Type B pancreatic cell (in vitro differentiated cells): ENCODE measurements at regions not wholly inside any gene's neighbourhood (a gene's known extent, or its start where the extent isn't known, plus 50 kb on each side); places are given as distances from the start of the nearest gene placed in this dataset.

Experiments used
- DNase-seq: peaks from one replicate; pipeline ENCODE4 v3.0.0; 2021; ENCODE audit warnings: mixed read lengths; ENCODE audit not compliant: unreplicated experiment; ENCODE audit errors: extremely low spot score
- H3K27ac Mint-ChIP-seq: 2 replicates; pipeline ENCODE4 v1.8.0; 2021; ENCODE audit warnings: mild to moderate bottlenecking, mixed read lengths
- H3K27me3 Mint-ChIP-seq: 2 replicates; pipeline ENCODE4 v1.8.0; 2021; ENCODE audit warnings: mixed read lengths
- H3K36me3 Mint-ChIP-seq: 2 replicates; pipeline ENCODE4 v1.8.0; 2021; ENCODE audit warnings: mixed read lengths
- H3K4me1 Mint-ChIP-seq: one replicate; pipeline ENCODE4 v1.8.0; 2021; ENCODE audit warnings: mixed read lengths; ENCODE audit not compliant: unreplicated experiment
- H3K4me3 Mint-ChIP-seq: 2 replicates; pipeline ENCODE4 v1.8.0; 2021; ENCODE audit warnings: mild to moderate bottlenecking, mixed read lengths
- H3K9me3 Mint-ChIP-seq: 2 replicates; pipeline ENCODE4 v1.8.0; 2021; ENCODE audit warnings: mixed read lengths
- TF ChIP-seq, protein P1 (sequence below): fragments of 200-600 bp; sonication (generic); conservative IDR thresholded peaks from 2 replicates; pipeline ENCODE4 v1.5.0; 2021; ENCODE audit warnings: antibody characterized with exemption, mild to moderate bottlenecking

DNA sequence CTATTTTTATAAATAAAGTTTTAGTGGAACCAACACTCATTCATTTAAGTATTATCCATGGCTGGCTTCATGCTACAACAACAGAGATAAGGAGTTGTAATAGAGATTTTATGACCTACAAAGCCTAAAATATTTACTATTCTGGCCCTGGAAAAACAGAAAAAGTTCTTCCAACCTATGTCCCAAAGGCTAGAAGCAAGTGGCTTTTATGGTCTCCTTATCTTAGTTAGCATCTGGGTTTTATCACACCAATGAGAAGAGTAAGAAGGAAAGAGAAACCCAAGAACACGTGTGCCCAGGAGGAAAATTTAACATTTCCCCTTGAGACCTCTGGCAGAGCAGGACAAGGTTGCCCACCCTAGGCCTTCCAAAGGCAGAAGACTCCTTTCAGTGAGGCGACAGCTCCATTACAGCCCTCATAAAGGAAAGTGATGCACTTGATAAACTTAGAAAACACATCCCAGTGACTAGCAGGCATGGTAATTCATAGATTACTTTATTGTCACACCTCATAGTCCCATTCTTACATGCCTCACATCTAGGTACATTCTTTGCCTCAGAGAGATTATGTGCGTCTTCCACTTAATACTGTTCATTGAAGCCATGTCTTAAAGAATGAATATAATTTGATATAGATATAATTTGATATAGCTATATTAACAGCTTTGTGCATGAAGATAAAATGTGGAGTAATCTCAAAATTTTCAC is 113.2 kb upstream of the ACP3 start:
- DNase-seq, result no peak
- no peaks in the 10 kb centered on the region for H3K36me3 Mint-ChIP-seq
- H3K27ac Mint-ChIP-seq, result no peak overlapping the region
- no peak overlapping the region for H3K4me3 Mint-ChIP-seq
- H3K9me3 Mint-ChIP-seq, result no peaks in the 10 kb centered on the region
- peaks cover 8% of the 10 kb centered on the region for H3K27me3 Mint-ChIP-seq
- H3K4me1 Mint-ChIP-seq, result no peaks in the 10 kb centered on the region
- TF ChIP-seq, protein P1, sequence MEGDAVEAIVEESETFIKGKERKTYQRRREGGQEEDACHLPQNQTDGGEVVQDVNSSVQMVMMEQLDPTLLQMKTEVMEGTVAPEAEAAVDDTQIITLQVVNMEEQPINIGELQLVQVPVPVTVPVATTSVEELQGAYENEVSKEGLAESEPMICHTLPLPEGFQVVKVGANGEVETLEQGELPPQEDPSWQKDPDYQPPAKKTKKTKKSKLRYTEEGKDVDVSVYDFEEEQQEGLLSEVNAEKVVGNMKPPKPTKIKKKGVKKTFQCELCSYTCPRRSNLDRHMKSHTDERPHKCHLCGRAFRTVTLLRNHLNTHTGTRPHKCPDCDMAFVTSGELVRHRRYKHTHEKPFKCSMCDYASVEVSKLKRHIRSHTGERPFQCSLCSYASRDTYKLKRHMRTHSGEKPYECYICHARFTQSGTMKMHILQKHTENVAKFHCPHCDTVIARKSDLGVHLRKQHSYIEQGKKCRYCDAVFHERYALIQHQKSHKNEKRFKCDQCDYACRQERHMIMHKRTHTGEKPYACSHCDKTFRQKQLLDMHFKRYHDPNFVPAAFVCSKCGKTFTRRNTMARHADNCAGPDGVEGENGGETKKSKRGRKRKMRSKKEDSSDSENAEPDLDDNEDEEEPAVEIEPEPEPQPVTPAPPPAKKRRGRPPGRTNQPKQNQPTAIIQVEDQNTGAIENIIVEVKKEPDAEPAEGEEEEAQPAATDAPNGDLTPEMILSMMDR, result no peak

DNA sequence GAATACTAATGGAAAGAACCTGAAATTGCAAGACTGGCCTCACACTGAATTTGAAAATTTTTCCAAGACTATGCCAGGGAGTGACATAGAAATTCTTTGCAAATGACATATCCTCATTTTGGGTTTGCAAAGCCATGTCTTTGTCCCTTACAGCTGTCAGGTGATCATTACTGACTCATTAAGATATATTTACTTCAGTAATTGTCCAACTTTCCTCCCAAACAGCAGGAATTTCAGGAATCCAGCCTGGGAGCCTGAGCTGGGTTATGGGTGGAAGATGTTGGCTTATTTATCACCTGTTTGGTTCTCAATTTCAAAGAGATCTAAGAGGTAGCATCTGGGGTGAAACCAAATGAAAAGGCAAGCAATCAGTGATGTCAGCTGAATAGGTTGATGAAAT is 111.6 kb upstream of the ACP3 start:
- Mint-ChIP-seq H3K27me3 (peaks cover 14% of the 10 kb centered on the region), H3K36me3 (no peaks in the 10 kb centered on the region), H3K4me3 (no peak overlapping the region), H3K27ac (no peak overlapping the region), H3K9me3 (no peaks in the 10 kb centered on the region), H3K4me1 (peaks cover 4% of the 10 kb centered on the region)
- TF ChIP-seq, protein P1, result no peak
- no peak for DNase-seq

DNA sequence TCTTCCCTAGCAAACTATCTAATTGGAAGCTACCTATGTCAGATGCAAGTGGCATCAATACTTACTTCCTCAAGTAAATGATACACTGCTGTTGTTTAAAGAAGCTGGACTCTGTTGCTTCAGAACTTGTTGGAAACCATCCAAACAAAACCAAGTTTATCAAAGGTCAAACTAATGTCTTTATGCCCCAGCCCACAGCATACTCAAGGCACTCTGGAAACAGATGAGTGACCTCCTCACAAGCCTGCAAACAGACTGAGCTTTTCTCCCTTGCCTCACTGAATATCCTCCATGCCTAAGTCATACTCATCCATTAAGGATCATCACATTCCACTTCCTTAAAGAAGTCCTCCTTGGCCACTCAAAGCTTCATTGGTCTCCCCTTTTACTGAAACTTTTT is 107.4 kb upstream of the ACP3 start:
- Mint-ChIP-seq H3K27me3 (peaks cover 21% of the 10 kb centered on the region), H3K4me3 (no peak overlapping the region), H3K27ac (no peak overlapping the region), H3K9me3 (no peaks in the 10 kb centered on the region), H3K4me1 (peaks cover 14% of the 10 kb centered on the region), H3K36me3 (no peaks in the 10 kb centered on the region)
- no peak for DNase-seq
- TF ChIP-seq, protein P1, result no peak

DNA sequence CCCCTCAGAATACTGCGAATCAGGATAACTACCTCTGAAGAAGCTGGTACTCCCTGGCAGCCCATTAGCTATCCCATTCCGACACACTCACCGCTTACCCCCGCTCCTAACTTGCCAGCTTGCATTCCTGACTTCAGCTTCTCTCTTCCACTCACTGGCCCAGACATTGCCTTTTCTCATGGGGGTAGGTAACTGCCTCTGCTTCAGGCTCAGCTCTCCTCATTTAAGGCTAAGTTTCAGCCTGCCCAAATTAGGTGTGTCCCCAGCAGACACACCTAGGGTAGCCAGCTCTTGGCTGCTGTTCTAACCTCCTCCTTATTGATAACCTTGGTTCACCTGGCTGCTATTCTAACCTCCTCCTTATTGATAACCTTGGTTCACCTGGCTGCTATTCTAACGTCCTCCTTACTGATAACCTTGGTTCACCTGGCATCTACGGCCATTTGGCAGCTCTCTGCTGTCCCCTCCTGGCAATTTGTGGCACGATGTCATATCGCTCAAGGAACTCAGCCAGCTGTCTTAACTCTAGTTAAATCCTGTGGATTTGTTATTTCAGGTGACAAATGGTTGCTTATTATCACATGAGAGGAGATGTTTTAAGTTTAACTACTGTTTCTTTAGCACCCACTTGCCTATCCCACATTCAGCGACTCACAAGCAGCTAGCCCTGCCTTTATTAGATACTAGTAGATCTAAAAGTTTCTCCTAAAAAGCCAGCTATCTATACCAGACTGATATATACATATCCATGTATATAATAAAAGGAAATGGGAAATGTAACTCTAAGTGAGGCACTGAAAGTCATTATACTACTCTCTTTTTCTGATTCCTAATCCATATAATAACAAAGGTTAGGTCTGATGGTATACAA is 106.5 kb upstream of the ACP3 start:
- DNase-seq, result no peak
- no peak overlapping the region for H3K27ac Mint-ChIP-seq
- peaks cover 21% of the 10 kb centered on the region for H3K27me3 Mint-ChIP-seq
- TF ChIP-seq, protein P1, result peak; percentile 68
- H3K4me1 Mint-ChIP-seq, result peaks cover 14% of the 10 kb centered on the region
- no peak overlapping the region for H3K4me3 Mint-ChIP-seq
- H3K36me3 Mint-ChIP-seq, result no peaks in the 10 kb centered on the region
- H3K9me3 Mint-ChIP-seq, result no peaks in the 10 kb centered on the region

DNA sequence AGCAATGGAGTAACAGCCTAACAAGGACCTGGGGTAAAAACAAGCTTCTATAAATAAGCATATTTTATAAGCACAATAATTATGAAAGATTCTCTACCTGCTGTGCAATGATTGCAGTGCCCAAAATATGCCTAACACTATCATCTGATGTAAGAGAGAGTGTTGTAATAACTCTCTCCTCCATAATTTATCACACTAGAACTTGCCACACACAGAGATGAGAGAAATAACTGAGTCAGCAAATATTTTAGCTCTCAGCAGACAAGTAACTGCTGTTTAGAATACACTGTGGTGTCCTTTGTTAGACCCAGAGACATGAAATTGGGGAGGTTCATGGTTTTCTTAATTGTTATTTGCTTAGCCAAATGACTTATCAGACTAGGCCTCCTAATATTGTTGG is 105.3 kb upstream of the ACP3 start:
- peaks cover 21% of the 10 kb centered on the region for H3K27me3 Mint-ChIP-seq
- no peaks in the 10 kb centered on the region for H3K36me3 Mint-ChIP-seq
- H3K27ac Mint-ChIP-seq, result no peak overlapping the region
- H3K9me3 Mint-ChIP-seq, result no peaks in the 10 kb centered on the region
- no peak for DNase-seq
- H3K4me3 Mint-ChIP-seq, result no peak overlapping the region
- peaks cover 14% of the 10 kb centered on the region for H3K4me1 Mint-ChIP-seq
- TF ChIP-seq, protein P1, result no peak
